K562 (cell line): ENCODE measurements at regions not wholly inside any gene's neighbourhood (a gene's known extent, or its start where the extent isn't known, plus 50 kb on each side); places are given as distances from the start of the nearest gene placed in this dataset.

Experiments
- ATAC-seq: fragments of 200-7000 bp; cut with Tn5 transposase; 3 replicates; pipeline ENCODE4 v1.9.1; 2020; ENCODE audit warnings: moderate library complexity
- BruUV-seq: library from RNA; stranded (reverse); fragments of 400-500 nt; replicated peaks from 2 replicates; lab custom pipeline; 2021; lab: Mats Ljungman, UMichigan
- CTCF ChIA-PET: fragments of 300-600 bp; formaldehyde crosslinking; extraction: SDS; loops from one replicate; lab custom pipeline; 2021; ENCODE audit warnings: low intra/inter-chr PET ratio; lab: Yijun Ruan, JAX
- POLR2A ChIA-PET: fragments of 300-600, 350-650 bp; sonication (Branson Sonifier 250); formaldehyde crosslinking; extraction: SDS; loops from one replicate; lab custom pipeline; 2021; ENCODE audit warnings: antibody characterized with exemption, inconsistent platforms; lab: Yijun Ruan, JAX
- DNase-seq, 4 experiments: peaks; one replicate each; pipeline versions ENCODE4 v3.0.0 to v3.0.0-alpha.2; 2011 to 2018; ENCODE audit warnings: low spot score in 3 of 4, mixed read lengths in 3 of 4; ENCODE audit errors: extremely low read depth in 1 of 4
- FAIRE-seq: peaks from 2 replicates; lab custom pipeline; 2011; peaks lifted over from hg19 to GRCh38; lab: Jason Lieb, UNC
- H2AFZ ChIP-seq: 2 replicates; pipeline ENCODE4 v1.6.0; 2011; ENCODE audit warnings: low read depth, low read length, control low read depth, inconsistent platforms
- H3K27ac ChIP-seq: fragments of 200-600 bp; 3 replicates; pipeline ENCODE4 v1.8.0; 2011; ENCODE audit warnings: low read depth, mild to moderate bottlenecking, control low read depth, inconsistent platforms, low read length, moderate library complexity, mixed read lengths; ENCODE audit errors: extremely low read depth
- H3K27me3 ChIP-seq, 2 experiments: fragments of 300-600 bp in 1 of 2; 2 replicates in 1 of 2; 3 replicates in 1 of 2; pipeline versions ENCODE4 v1.6.0 to v1.8.0; 2011; ENCODE audit warnings: inconsistent platforms in 2 of 2, low read length in 2 of 2, mild to moderate bottlenecking in 1 of 2, mixed read lengths in 1 of 2, moderate library complexity in 1 of 2; ENCODE audit not compliant: control insufficient read depth in 2 of 2, insufficient read depth in 2 of 2
- H3K36me3 ChIP-seq: fragments of 300-600 bp; 3 replicates; pipeline ENCODE4 v1.8.0; 2011; ENCODE audit warnings: mild to moderate bottlenecking, low read length, inconsistent platforms; ENCODE audit not compliant: control insufficient read depth, insufficient read depth
- H3K4me1 ChIP-seq, 2 experiments: fragments of 200-600 bp in 1 of 2; replicated peaks in 1 of 2; 2 replicates in 1 of 2; 3 replicates in 1 of 2; pipeline versions ENCODE4 v1.5.1 to v1.8.0; 2011; ENCODE audit warnings: inconsistent platforms in 2 of 2, low read length in 2 of 2, mild to moderate bottlenecking in 1 of 2, mixed read lengths in 1 of 2, moderate library complexity in 1 of 2; ENCODE audit not compliant: control insufficient read depth in 2 of 2, insufficient read depth in 2 of 2
- H3K4me2 ChIP-seq: 2 replicates; pipeline ENCODE4 v1.6.1; 2011; ENCODE audit warnings: low read length, control low read depth, inconsistent platforms, mixed read lengths; ENCODE audit not compliant: insufficient read depth
- H3K4me3 ChIP-seq: fragments of 200-600 bp; sonication (generic), shearing (Covaris generic); 2 replicates; pipeline ENCODE4 v1.5.1; 2016; ENCODE audit warnings: control low read depth, inconsistent platforms
- H3K79me2 ChIP-seq: fragments of 200-600 bp; 3 replicates; pipeline ENCODE4 v1.8.0; 2011; ENCODE audit warnings: low read length, inconsistent platforms; ENCODE audit not compliant: control insufficient read depth, insufficient read depth
- H3K9ac ChIP-seq, 2 experiments: 2 replicates each; pipeline versions ENCODE4 v1.6.0 to v1.6.1; 2011; ENCODE audit warnings: low read depth in 2 of 2, low read length in 2 of 2, control low read depth in 1 of 2, inconsistent platforms in 1 of 2, mild to moderate bottlenecking in 1 of 2, mixed read lengths in 1 of 2; ENCODE audit not compliant: insufficient read depth in 1 of 2
- H3K9me1 ChIP-seq: one replicate; pipeline ENCODE4 v1.6.0; 2011; ENCODE audit warnings: inconsistent platforms, mild to moderate bottlenecking, low read length, moderate library complexity; ENCODE audit not compliant: control insufficient read depth, insufficient read depth
- H3K9me3 ChIP-seq: replicated peaks from 2 replicates; pipeline ENCODE4 v1.5.1; 2011; ENCODE audit warnings: low read depth, low read length, inconsistent platforms; ENCODE audit not compliant: control insufficient read depth, insufficient read depth
- H4K20me1 ChIP-seq: replicated peaks from 2 replicates; pipeline ENCODE4 v1.6.1; 2011; ENCODE audit warnings: low read length, inconsistent platforms, mixed read lengths; ENCODE audit not compliant: control insufficient read depth, insufficient read depth
- GTF2A2 ChIP-seq: IDR thresholded peaks from 2 replicates; pipeline ENCODE4 v1.6.1; 2016; ENCODE audit warnings: mild to moderate bottlenecking, missing genetic modification characterization, missing compliant biosample characterization
- MED1 ChIP-seq: sonication (generic); formaldehyde crosslinking; IDR thresholded peaks from 2 replicates; pipeline ENCODE4 v1.8.1; 2023; ENCODE audit warnings: missing genetic modification reagents, borderline replicate concordance
- POLR2H ChIP-seq: IDR thresholded peaks from 2 replicates; pipeline ENCODE4 v1.6.1; 2016; ENCODE audit warnings: missing genetic modification characterization, low read depth, mild to moderate bottlenecking, control low read depth, missing compliant biosample characterization, moderate library complexity
- ZBTB17 ChIP-seq: fragments of 450-650 bp; formaldehyde crosslinking; IDR thresholded peaks from 2 replicates; pipeline ENCODE4 v1.4.0; 2020; ENCODE audit warnings: mild to moderate bottlenecking
- in situ Hi-C: fragments of 300-500 bp; cut with MboI; formaldehyde crosslinking; loops from 4 replicates; pipeline ENCODE4 v1.15.0; 2018; ENCODE audit warnings: inconsistent platforms, mixed read lengths
- intact Hi-C: fragments of 100-400 bp; cut with micrococcal nuclease; formaldehyde crosslinking; loops from 2 replicates; pipeline ENCODE4 v1.14.2; 2022
- TF ChIP-seq, protein P1 (sequence below): fragments of 450-650 bp; formaldehyde crosslinking; IDR thresholded peaks from 2 replicates; pipeline ENCODE4 v1.4.0; 2020; ENCODE audit warnings: mild to moderate bottlenecking
- TF ChIP-seq, protein P2 (sequence below): fragments of 250-450 bp; sonication (Bioruptor Pico); IDR thresholded peaks from 2 replicates; pipeline ENCODE4 v1.6.1; 2021; ENCODE audit warnings: mild to moderate bottlenecking

DNA sequence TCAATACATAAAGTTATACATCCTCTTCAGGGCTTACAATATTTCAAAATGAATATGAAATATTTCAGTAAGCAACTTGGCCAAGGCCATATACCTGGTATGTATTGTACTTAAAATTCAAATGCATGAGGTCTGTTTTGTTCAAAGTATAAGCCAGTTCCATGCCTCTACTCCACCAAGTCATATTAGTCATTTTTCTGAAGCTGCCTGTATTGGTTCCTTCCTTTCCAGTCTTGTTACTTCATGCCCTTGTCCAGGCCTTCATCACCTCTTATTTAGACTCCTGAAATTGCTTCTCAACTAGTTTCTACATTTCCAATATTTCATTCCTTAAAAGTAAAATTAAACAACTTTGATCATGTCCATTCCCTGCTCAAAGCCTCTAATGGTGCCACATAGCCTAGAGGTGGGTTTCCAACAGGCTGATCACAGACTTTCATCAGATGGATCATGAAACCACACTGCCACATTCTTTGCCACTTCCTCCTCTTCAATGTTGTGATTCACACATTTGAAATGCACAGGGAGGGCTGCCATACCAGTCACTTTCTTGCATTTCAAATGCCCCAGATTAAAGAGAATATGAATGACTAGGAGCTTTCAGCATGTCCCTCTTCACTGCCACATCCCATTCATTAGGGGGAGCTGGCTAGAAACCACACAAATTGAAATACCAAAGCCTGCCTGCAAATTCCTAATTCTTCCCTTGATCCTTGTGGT is 424.1 kb upstream of the DACH1 start:
- ATAC-seq: no peak
- Histone ChIP-seq H3K36me3 (no peaks in the 10 kb centered on the region), H3K79me2 (no peaks in the 10 kb centered on the region), H3K4me2 (no peak overlapping the region), H3K4me3 (no peak overlapping the region), H3K27me3 (no peaks in the 10 kb centered on the region), H3K4me1 (no peaks in the 10 kb centered on the region), H3K9me1 (no peaks in the 10 kb centered on the region), H4K20me1 (no peaks in the 10 kb centered on the region), H3K27ac (no peak overlapping the region), H2AFZ (no peak overlapping the region), H3K9me3 (no peaks in the 10 kb centered on the region), H3K9ac (no peak overlapping the region)
- no peak for FAIRE-seq
- ChIA-PET POLR2A (no interaction called here), CTCF (no interaction called here)
- in situ Hi-C loops (no loop called here), intact Hi-C loops (no loop called here)
- DNase-seq: no peak
- TF ChIP-seq, protein P1, sequence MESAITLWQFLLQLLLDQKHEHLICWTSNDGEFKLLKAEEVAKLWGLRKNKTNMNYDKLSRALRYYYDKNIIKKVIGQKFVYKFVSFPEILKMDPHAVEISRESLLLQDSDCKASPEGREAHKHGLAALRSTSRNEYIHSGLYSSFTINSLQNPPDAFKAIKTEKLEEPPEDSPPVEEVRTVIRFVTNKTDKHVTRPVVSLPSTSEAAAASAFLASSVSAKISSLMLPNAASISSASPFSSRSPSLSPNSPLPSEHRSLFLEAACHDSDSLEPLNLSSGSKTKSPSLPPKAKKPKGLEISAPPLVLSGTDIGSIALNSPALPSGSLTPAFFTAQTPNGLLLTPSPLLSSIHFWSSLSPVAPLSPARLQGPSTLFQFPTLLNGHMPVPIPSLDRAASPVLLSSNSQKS: no peak
- TF ChIP-seq ZBTB17 (CRISPR knock-in tag) (no peak), MED1 (CRISPR knock-in tag) (no peak), GTF2A2 (tag) (no peak), POLR2H (tag) (no peak)
- TF ChIP-seq, protein P2, sequence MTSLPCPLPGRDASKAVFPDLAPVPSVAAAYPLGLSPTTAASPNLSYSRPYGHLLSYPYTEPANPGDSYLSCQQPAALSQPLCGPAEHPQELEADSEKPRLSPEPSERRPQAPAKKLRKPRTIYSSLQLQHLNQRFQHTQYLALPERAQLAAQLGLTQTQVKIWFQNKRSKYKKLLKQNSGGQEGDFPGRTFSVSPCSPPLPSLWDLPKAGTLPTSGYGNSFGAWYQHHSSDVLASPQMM (CRISPR knock-in tag): no peak
- BruUV-seq: no TSS peak
